ENCODE measurements at regions not wholly inside any gene's neighbourhood (a gene's known extent, or its start where the extent isn't known, plus 50 kb on each side); places are given as distances from the start of the nearest gene placed in this dataset.

- no peak for DNase-seq
- no peak overlapping the region for H3K27ac Mint-ChIP-seq
- peaks cover 13% of the 10 kb centered on the region for H3K9me3 Mint-ChIP-seq
- peaks cover 6% of the 10 kb centered on the region for H3K27me3 ChIP-seq (ENCODE audit: control insufficient read depth, insufficient read depth, low read length, poor library complexity, severe bottlenecking)
- H3K27me3 Mint-ChIP-seq (ENCODE audit: insufficient read depth), result peaks cover 3% of the 10 kb centered on the region
- H3K27ac ChIP-seq (ENCODE audit: low read depth, low read length), result no peak overlapping the region
- no peak overlapping the region for H3K9ac ChIP-seq (ENCODE audit: extremely low read depth, low read length, poor library complexity, severe bottlenecking)
- H3K4me1 ChIP-seq (ENCODE audit: control insufficient read depth, insufficient read depth, low read length), result peaks cover 3% of the 10 kb centered on the region
- no peaks in the 10 kb centered on the region for H3K36me3 Mint-ChIP-seq (ENCODE audit: low read depth)
- WGBS, 2 experiments (ENCODE audit: insufficient coverage in 1 of 2, insufficient read length in 1 of 2), result 83 to 84% methylated on average over 3 to 4 of the region's 4 CpGs
- peaks cover 17% of the 10 kb centered on the region for H3K9me3 ChIP-seq (ENCODE audit: control insufficient read depth, low read length)
- no peak for TF ChIP-seq CTCF (conservative IDR thresholded peaks at IDR 0.05)
- H3K4me1 Mint-ChIP-seq, result peaks cover 11% of the 10 kb centered on the region
- H3K4me3 Mint-ChIP-seq, result no peak overlapping the region
- H3K36me3 ChIP-seq (ENCODE audit: control insufficient read depth, insufficient read depth, low read length), result no peaks in the 10 kb centered on the region
- no peak overlapping the region for H3K4me3 ChIP-seq (ENCODE audit: low read length)
Measured at GRCh38 chr14:56351861-56352260, 227.7 kb upstream of the TMEM260 start.

GRCh38 chr14:56352999-56353398 lies 226.6 kb upstream of the TMEM260 start:
- Histone ChIP-seq H3K36me3 (ENCODE audit: control insufficient read depth, insufficient read depth, low read length) (no peaks in the 10 kb centered on the region), H3K4me1 (ENCODE audit: control insufficient read depth, insufficient read depth, low read length) (peaks cover 3% of the 10 kb centered on the region), H3K9me3 (ENCODE audit: control insufficient read depth, low read length) (peaks cover 17% of the 10 kb centered on the region), H3K9ac (ENCODE audit: extremely low read depth, low read length, poor library complexity, severe bottlenecking) (no peak overlapping the region), H3K27me3 (ENCODE audit: control insufficient read depth, insufficient read depth, low read length, poor library complexity, severe bottlenecking) (peaks cover 6% of the 10 kb centered on the region), H3K27ac (ENCODE audit: low read depth, low read length) (no peak overlapping the region), H3K4me3 (ENCODE audit: low read length) (no peak overlapping the region)
- TF ChIP-seq CTCF (conservative IDR thresholded peaks at IDR 0.05), result no peak
- peaks cover 11% of the 10 kb centered on the region for H3K4me1 Mint-ChIP-seq
- H3K4me3 Mint-ChIP-seq, result no peak overlapping the region
- 75% methylated on average over 2 of the region's 2 CpGs; no CpG with 5 or more reads in 1 of the 2 experiments for WGBS, 2 experiments (ENCODE audit: insufficient coverage in 1 of 2, insufficient read length in 1 of 2)
- peaks cover 13% of the 10 kb centered on the region for H3K9me3 Mint-ChIP-seq
- no peaks in the 10 kb centered on the region for H3K36me3 Mint-ChIP-seq (ENCODE audit: low read depth)
- H3K27ac Mint-ChIP-seq, result no peak overlapping the region
- peaks cover 3% of the 10 kb centered on the region for H3K27me3 Mint-ChIP-seq (ENCODE audit: insufficient read depth)
- DNase-seq, result no peak

- WGBS, 2 experiments (ENCODE audit: insufficient coverage in 1 of 2, insufficient read length in 1 of 2), result 95 to 96% methylated on average over 7 to 9 of the region's 9 CpGs
- H3K36me3 Mint-ChIP-seq (ENCODE audit: low read depth), result no peaks in the 10 kb centered on the region
- no peak overlapping the region for H3K27ac Mint-ChIP-seq
- H3K4me1 Mint-ChIP-seq, result peaks cover 11% of the 10 kb centered on the region
- H3K9ac ChIP-seq (ENCODE audit: extremely low read depth, low read length, poor library complexity, severe bottlenecking), result no peak overlapping the region
- no peak for DNase-seq
- H3K27me3 Mint-ChIP-seq (ENCODE audit: insufficient read depth), result peaks cover 4% of the 10 kb centered on the region
- H3K27ac ChIP-seq (ENCODE audit: low read depth, low read length), result no peak overlapping the region
- peaks cover 3% of the 10 kb centered on the region for H3K4me1 ChIP-seq (ENCODE audit: control insufficient read depth, insufficient read depth, low read length)
- no peak for TF ChIP-seq CTCF (conservative IDR thresholded peaks at IDR 0.05)
- H3K36me3 ChIP-seq (ENCODE audit: control insufficient read depth, insufficient read depth, low read length), result no peaks in the 10 kb centered on the region
- no peaks in the 10 kb centered on the region for H3K9me3 ChIP-seq (ENCODE audit: control insufficient read depth, low read length)
- no peaks in the 10 kb centered on the region for H3K27me3 ChIP-seq (ENCODE audit: control insufficient read depth, insufficient read depth, low read length, poor library complexity, severe bottlenecking)
- no peak overlapping the region for H3K4me3 Mint-ChIP-seq
- H3K4me3 ChIP-seq (ENCODE audit: low read length), result no peak overlapping the region
- H3K9me3 Mint-ChIP-seq, result no peaks in the 10 kb centered on the region
Measured at GRCh38 chr14:56357428-56357827, 222.2 kb upstream of the TMEM260 start.

Measured in endodermal cell (in vitro differentiated cells).